Astrocyte (in vitro differentiated cells and primary cell): ENCODE measurements at regions not wholly inside any gene's neighbourhood (a gene's known extent, or its start where the extent isn't known, plus 50 kb on each side); places are given as distances from the start of the nearest gene placed in this dataset.

Experiments
- CTCF ChIP-seq: IDR thresholded peaks from 2 replicates; pipeline ENCODE4 v1.5.1; 2011; ENCODE audit warnings: low read depth, mild to moderate bottlenecking, inconsistent platforms, low read length, moderate library complexity; ENCODE audit not compliant: insufficient read depth
- EZH2 ChIP-seq: IDR thresholded peaks from 2 replicates; pipeline ENCODE4 v1.6.1; 2012; ENCODE audit warnings: mild to moderate bottlenecking, low read length, inconsistent platforms; ENCODE audit not compliant: insufficient read depth

GRCh38 chr11:112783945-112784322 is 177.3 kb upstream of the NCAM1 start:
- no peak for TF ChIP-seq CTCF
- no peak for TF ChIP-seq EZH2
